Iris pigment epithelial cell (primary cell): ENCODE measurements at regions not wholly inside any gene's neighbourhood (a gene's known extent, or its start where the extent isn't known, plus 50 kb on each side); places are given as distances from the start of the nearest gene placed in this dataset.
A peak's percentile ranks its signal among the peaks of the same experiment; 100 is the strongest.
"Not testable (repeated sequence)": the region's sequence is repeated elsewhere in the genome, so short reads cannot be mapped to it uniquely, and the experiment has no call there.

Experiments used
- DNase-seq: peaks from one replicate; pipeline ENCODE4 v3.0.0-alpha.2; 2011; ENCODE audit warnings: low read depth

DNA sequence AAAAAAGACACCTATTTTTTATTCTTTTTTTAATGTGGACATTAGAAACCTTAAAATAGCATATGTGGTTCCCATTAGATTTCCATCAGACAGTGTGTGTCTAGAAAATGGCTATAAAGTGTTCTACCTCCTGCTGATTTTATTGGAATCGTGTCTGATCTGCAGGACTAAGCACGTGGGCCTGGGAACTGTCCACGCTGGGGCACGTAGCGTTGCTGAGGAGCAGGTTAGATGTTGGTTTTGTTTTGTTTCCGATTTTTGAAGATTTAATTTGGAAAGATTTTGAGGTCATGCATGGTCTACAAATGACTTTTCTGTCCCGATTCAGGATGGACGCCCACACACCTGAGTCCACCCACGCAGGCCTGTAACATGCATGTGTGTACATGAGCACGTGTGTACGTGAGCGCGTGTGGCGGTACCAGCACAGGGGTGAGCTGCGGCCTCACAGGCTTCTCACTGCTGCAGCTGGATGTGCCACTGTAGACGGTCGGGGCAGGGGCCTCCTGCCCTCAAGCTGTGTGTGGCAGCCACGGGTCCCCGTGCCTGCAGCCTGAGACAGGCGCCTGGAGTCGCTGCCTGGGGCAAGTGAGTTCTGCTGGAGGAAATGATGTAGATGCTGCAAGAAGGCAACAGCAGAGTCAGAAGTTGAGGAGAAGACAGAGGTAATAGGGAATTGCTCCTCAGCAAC, 99.7 kb upstream of the CTDP1 start:
- DNase-seq = no peak

GRCh38 chr18:79580498-79581171, 99.0 kb upstream of the CTDP1 start:
- DNase-seq = no peak

DNA sequence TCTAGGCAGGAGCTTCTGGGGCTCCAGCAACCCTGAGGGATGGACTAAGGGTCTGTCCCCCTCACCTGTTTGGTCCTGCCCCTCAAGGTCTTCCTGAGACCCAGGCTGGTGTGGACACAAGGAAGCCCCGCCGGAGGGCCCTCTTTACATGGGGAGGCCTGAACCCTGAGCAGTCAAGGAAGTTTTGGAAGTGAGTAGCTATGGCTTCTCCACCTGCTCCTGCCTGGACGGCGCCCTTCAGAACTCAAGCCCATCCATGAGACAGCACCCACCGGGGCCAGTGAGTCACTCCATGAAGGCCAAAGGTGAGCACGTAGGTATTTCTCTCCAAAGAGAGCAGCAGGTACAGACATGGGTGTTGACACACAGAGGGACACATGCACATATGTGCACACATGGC, 98.2 kb upstream of the CTDP1 start:
- DNase-seq = no peak

- no peak for DNase-seq
These were observed 97.7 kb upstream of the CTDP1 start for GRCh38 chr18:79581911-79582310.

- DNase-seq = no peak
These were observed 96.6 kb upstream of the CTDP1 start for GRCh38 chr18:79582978-79583377.

- DNase-seq = no peak
These were observed 96.2 kb upstream of the CTDP1 start for GRCh38 chr18:79583426-79583825.

GRCh38 chr18:79583984-79584401, 95.6 kb upstream of the CTDP1 start:
- DNase-seq = no peak

DNA sequence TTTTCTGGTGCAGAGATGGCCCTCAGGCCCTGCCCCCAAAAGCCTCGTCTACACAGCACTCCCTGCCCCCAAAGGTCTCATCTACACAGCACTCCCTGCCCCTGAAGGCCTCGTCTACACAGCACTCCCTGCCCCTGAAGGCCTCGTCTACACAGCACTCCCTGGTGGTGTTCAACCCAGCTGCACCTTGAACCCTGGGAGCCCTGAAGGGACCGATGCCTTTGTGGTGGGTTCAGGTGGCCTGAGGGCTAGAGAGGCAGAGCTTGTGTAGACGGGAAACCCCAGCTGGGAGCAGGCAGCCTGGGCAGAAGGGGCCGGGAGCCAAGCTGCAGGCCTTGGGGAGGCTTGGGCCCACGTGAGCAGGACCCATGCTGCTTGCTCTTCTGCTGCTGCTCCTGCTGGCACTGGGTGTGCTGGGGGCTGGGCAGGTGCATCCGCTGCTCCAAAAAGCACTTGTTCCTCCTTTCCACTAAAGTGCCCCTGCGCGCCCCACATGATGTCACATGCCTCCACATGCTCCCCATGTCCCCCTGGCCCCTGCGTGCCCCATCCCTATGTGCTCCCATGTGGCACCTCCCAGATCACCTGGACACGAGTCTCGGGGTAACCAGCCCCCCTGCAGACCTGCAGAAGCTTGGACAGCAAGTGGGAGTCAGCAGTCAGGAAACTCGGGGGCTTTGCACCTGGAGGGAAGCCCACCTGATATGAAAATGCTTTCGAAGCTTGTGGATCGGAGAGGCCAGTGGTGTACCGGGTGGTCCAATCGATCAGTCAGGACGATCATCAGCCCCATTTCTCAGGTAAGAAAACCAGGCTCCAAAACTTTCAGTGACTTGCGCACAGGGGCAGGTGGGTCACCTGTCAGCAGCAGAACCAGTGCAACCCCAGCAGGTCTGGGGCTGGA, 94.9 kb upstream of the CTDP1 start:
- DNase-seq = no peak

- no peak for DNase-seq
These were observed 93.9 kb upstream of the CTDP1 start for GRCh38 chr18:79585395-79586370.

GRCh38 chr18:79586436-79587225, 93.0 kb upstream of the CTDP1 start:
- DNase-seq = no peak

GRCh38 chr18:79587226-79587741, 92.3 kb upstream of the CTDP1 start:
- DNase-seq = no peak

GRCh38 chr18:79587779-79588635, 91.6 kb upstream of the CTDP1 start:
- DNase-seq = no peak

DNA sequence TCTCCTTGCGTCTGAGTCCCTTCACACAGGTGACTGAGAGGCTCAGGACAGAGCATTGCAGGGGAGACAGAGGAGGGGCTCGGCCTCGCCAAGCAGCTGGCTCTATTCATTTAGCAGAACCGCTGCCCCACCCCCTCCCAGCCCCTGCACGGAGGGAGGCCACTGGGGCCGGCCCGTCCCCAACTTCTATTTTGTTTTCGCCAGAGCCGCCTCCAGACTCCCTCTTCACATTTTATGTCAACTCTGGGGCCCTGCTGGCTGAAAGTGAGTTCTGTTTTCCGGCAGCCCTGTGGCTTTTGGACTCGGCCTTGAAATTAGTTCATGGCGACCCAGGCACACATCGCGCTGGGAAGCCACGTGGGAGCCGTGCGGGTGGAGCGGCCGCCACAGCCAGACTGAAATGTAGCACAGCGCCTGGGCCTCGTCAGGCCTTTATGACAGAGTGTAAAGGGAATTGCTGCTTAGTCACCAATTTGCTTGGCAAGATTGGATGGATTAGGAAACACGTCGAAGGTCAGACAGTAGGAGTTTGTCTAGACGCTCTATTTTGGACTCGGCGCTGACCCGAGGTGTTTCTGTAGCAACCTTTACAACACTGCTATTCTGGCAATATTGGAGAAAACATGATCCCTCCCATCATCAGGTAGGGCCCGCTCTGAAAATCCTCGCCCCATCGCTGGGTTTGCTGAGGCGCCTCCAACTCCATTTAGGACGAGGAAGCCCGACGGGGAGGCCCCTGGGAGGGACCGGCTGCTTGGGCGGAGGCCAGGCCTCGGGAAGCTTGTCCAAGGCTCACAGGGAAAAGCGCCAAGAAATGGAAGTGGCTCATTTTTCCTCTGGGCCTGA, 90.7 kb upstream of the CTDP1 start:
- peak; percentile 94 for DNase-seq

GRCh38 chr18:79589601-79590091, 90.0 kb upstream of the CTDP1 start:
- DNase-seq = no peak

DNA sequence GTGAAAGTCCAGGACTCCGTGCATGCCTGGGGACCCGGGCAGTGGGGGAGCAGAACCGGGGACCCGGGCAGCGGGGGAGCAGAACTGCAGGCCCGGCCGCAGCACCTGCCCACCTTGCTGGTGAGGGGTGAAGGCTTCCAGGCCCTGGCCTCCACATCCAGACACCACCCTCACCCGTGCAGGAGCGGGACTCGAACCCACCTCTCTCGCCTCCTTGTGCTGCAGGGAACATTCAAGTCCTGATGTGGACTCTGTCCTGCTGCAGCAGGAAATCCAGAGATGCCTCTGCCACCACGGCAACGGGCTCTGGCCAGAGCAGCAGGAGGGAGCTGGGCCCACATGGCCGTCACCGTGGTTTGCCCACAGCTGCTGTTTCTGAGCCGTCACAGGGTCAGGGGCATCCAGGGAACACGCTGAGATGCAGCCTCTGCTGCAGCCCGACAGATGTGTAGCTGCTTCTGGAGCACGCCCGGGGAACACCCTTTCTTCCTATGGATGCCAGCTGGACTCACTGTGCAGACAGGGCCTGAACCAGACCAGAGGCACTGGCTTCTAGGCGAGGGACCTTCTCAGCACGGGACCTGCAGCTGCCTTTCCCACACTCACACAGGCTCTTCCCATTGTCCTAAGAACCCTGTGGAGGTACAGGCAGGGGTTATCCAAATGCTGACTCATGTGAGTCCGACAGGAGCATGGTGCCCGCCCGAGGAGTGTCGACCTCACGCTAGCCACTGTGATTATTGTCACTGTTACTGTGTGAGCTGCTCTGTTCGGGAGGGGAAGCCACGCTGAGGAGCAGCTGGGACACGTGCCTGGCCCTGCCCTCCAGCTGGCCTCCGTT, 89.2 kb upstream of the CTDP1 start:
- no peak for DNase-seq

GRCh38 chr18:79591032-79591308, 88.6 kb upstream of the CTDP1 start:
- DNase-seq = no peak

GRCh38 chr18:79592684-79593083, 86.9 kb upstream of the CTDP1 start:
- DNase-seq = not testable (repeated sequence)

- DNase-seq = no peak
These were observed 83.7 kb upstream of the CTDP1 start for GRCh38 chr18:79595876-79596374.
